Tibial nerve (tissue), 3 donors: ENCODE measurements at regions not wholly inside any gene's neighbourhood (a gene's known extent, or its start where the extent isn't known, plus 50 kb on each side); places are given as distances from the start of the nearest gene placed in this dataset.

Experiments used
- POLR2A ChIP-seq, 2 donors: fragments of 450-650 bp; IDR thresholded peaks; one replicate each; pipeline ENCODE4 v1.6.1; 2017; ENCODE audit warnings: antibody characterized with exemption in 2 of 2, mild to moderate bottlenecking in 2 of 2, moderate library complexity in 2 of 2
- TF ChIP-seq, protein P1 (sequence below), 5 experiments: fragments of 200-600 bp in 3 of 5; fragments of 450-650 bp in 2 of 5; sonication (generic) in 3 of 5; IDR thresholded peaks; one replicate each; pipeline ENCODE4 v1.5.1; 2016 to 2019; ENCODE audit warnings: antibody characterized with exemption in 5 of 5, mild to moderate bottlenecking in 3 of 5, moderate library complexity in 2 of 5

DNA sequence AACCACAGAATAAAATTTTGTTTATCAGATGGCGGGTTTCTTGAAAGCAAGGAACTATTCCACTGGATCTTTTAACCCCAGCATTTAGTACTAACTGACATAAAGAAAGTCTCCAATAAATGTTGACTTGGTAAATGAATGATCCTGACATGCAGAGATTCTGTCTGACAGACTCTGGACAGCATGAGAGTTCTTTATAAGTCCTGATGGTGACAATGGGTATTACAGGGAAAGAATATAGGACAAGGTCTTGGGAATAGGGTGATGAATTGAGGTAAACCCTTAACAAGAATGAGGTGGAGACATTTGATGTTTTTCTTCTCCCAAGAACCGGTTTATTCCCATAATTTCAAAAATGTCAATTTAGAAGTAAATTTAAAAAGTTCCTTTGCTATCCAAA is 453.9 kb downstream of the TUSC1 start:
- TF ChIP-seq, protein P1, sequence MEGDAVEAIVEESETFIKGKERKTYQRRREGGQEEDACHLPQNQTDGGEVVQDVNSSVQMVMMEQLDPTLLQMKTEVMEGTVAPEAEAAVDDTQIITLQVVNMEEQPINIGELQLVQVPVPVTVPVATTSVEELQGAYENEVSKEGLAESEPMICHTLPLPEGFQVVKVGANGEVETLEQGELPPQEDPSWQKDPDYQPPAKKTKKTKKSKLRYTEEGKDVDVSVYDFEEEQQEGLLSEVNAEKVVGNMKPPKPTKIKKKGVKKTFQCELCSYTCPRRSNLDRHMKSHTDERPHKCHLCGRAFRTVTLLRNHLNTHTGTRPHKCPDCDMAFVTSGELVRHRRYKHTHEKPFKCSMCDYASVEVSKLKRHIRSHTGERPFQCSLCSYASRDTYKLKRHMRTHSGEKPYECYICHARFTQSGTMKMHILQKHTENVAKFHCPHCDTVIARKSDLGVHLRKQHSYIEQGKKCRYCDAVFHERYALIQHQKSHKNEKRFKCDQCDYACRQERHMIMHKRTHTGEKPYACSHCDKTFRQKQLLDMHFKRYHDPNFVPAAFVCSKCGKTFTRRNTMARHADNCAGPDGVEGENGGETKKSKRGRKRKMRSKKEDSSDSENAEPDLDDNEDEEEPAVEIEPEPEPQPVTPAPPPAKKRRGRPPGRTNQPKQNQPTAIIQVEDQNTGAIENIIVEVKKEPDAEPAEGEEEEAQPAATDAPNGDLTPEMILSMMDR (IDR thresholded peaks at IDR 0.05) = no peak
- no peak for TF ChIP-seq POLR2A (IDR thresholded peaks at IDR 0.05)
